B cell (primary cell): ENCODE measurements at regions not wholly inside any gene's neighbourhood (a gene's known extent, or its start where the extent isn't known, plus 50 kb on each side); places are given as distances from the start of the nearest gene placed in this dataset.

Experiments
- ATAC-seq: fragments of 200-7000 bp; cut with Tn5 transposase; one replicate; pipeline ENCODE4 v1.10.0; 2021; ENCODE audit warnings: low read depth, mild to moderate bottlenecking, moderate number of reproducible peaks, moderate library complexity
- CTCF ChIA-PET: fragments of 350-600 bp; sonication (Branson Sonifier 250); formaldehyde crosslinking; loops from one replicate; lab custom pipeline; 2021; ENCODE audit warnings: antibody characterized with exemption, inconsistent platforms; lab: Charles Lee
- POLR2A ChIA-PET: fragments of 350-600 bp; sonication (Branson Sonifier 250); formaldehyde crosslinking; loops from one replicate; lab custom pipeline; 2021; ENCODE audit warnings: antibody characterized with exemption; lab: Charles Lee
- DNase-seq: peaks from one replicate; pipeline ENCODE4 v3.0.0; 2013
- H2AFZ ChIP-seq: 2 replicates; pipeline ENCODE4 v1.6.1; 2012; ENCODE audit warnings: mild to moderate bottlenecking, low read depth, low read length; ENCODE audit not compliant: insufficient read depth, poor library complexity, severe bottlenecking
- H3K27ac ChIP-seq, 2 donors: 1 replicate in 1 of 2; 2 replicates in 1 of 2; pipeline ENCODE4 v1.5.1; 2012 to 2013; ENCODE audit warnings: low read length in 2 of 2, mild to moderate bottlenecking in 2 of 2, moderate library complexity in 1 of 2
- H3K27me3 ChIP-seq, 4 experiments: fragments of 200-600 bp in 1 of 4; sonication (generic) in 1 of 4; replicated peaks in 1 of 4; 1 replicate in 2 of 4; 2 replicates in 2 of 4; pipeline versions ENCODE4 v1.6.1 to v1.7.0; 2013 to 2016; ENCODE audit warnings: low read length in 3 of 4, mild to moderate bottlenecking in 2 of 4, mixed read lengths in 1 of 4, moderate library complexity in 1 of 4; ENCODE audit not compliant: insufficient read depth in 4 of 4, control insufficient read depth in 3 of 4; ENCODE audit errors: control extremely low read depth in 1 of 4
- H3K36me3 ChIP-seq, 2 experiments: replicated peaks in 1 of 2; 1 replicate in 1 of 2; 2 replicates in 1 of 2; pipeline versions ENCODE4 v1.6.1 to v1.7.1; 2013; ENCODE audit warnings: low read length in 1 of 2; ENCODE audit not compliant: insufficient read depth in 2 of 2, control insufficient read depth in 1 of 2; ENCODE audit errors: control extremely low read depth in 1 of 2, extremely low read depth in 1 of 2
- H3K4me1 ChIP-seq, 2 donors: fragments of 200-600 bp in 1 of 2; sonication (generic) in 1 of 2; 1 replicate in 1 of 2; 2 replicates in 1 of 2; pipeline versions ENCODE4 v1.5.1 to v1.6.1; 2013 to 2017; ENCODE audit warnings: low read length in 2 of 2; ENCODE audit not compliant: control insufficient read depth in 2 of 2, insufficient read depth in 2 of 2
- H3K4me2 ChIP-seq: replicated peaks from 2 replicates; pipeline ENCODE3; 2012; ENCODE audit warnings: mild to moderate bottlenecking, low read depth, low read length; ENCODE audit not compliant: poor library complexity, severe bottlenecking
- H3K4me3 ChIP-seq, 5 experiments: fragments of 200-600 bp in 1 of 5; sonication (generic) in 1 of 5; 1 replicate in 3 of 5; 2 replicates in 2 of 5; pipeline versions ENCODE4 v1.5.1 to v1.7.0; 2011 to 2016; ENCODE audit warnings: low read length in 4 of 5, mild to moderate bottlenecking in 4 of 5, low read depth in 2 of 5, control low read depth in 1 of 5, moderate library complexity in 1 of 5; ENCODE audit not compliant: insufficient read depth in 1 of 5; ENCODE audit errors: control extremely low read depth in 1 of 5, extremely low read depth in 1 of 5
- H3K79me2 ChIP-seq: fragments of 200-600 bp; sonication (generic); one replicate; pipeline ENCODE4 v1.6.0; 2016; ENCODE audit warnings: low read length; ENCODE audit not compliant: control insufficient read depth, insufficient read depth
- H3K9ac ChIP-seq: fragments of 200-600 bp; sonication (generic); 2 replicates; pipeline ENCODE4 v1.6.1; 2017; ENCODE audit warnings: mild to moderate bottlenecking, low read length, moderate library complexity
- H3K9me3 ChIP-seq, 3 donors: one replicate each; pipeline versions ENCODE4 v1.6.1 to v1.7.1; 2013; ENCODE audit warnings: low read length in 2 of 3; ENCODE audit not compliant: control insufficient read depth in 2 of 3, insufficient read depth in 1 of 3; ENCODE audit errors: control extremely low read depth in 1 of 3
- H4K20me1 ChIP-seq: 2 replicates; pipeline ENCODE4 v1.6.0; 2012; ENCODE audit warnings: mild to moderate bottlenecking, low read length; ENCODE audit not compliant: insufficient read depth, control insufficient read depth, poor library complexity, severe bottlenecking
- H3K27ac Mint-ChIP-seq: one replicate; pipeline ENCODE4 v1.8.0; 2021; ENCODE audit warnings: mixed read lengths
- H3K27me3 Mint-ChIP-seq: one replicate; pipeline ENCODE4 v1.8.0; 2021; ENCODE audit warnings: mixed read lengths
- H3K4me1 Mint-ChIP-seq: one replicate; pipeline ENCODE4 v1.8.0; 2021; ENCODE audit warnings: mixed read lengths
- H3K4me3 Mint-ChIP-seq: one replicate; pipeline ENCODE4 v1.8.0; 2021; ENCODE audit warnings: mixed read lengths
- H3K9me3 Mint-ChIP-seq: one replicate; pipeline ENCODE4 v1.8.0; 2022; ENCODE audit warnings: mixed read lengths; ENCODE audit not compliant: insufficient read depth
- EZH2 ChIP-seq: IDR thresholded peaks from 2 replicates; pipeline ENCODE4 v1.6.1; 2012; ENCODE audit warnings: borderline replicate concordance, low read depth, mild to moderate bottlenecking, moderate library complexity, low read length; ENCODE audit not compliant: insufficient read depth, poor library complexity, severe bottlenecking
- WGBS: methylation state at CpG from one replicate; pipeline ENCODE4 v1.1.5; 2013; ENCODE audit warnings: missing lambda C conversion rate; ENCODE audit not compliant: insufficient coverage; 5-methylcytosine and 5-hydroxymethylcytosine counted together
- intact Hi-C: fragments of 100-400 bp; cut with micrococcal nuclease; formaldehyde crosslinking; loops from one replicate; pipeline ENCODE4 v1.10.0; 2022
- TF ChIP-seq, protein P1 (sequence below): fragments of 200-600 bp; IDR thresholded peaks from one replicate; pipeline ENCODE4 v1.8.0; 2022; ENCODE audit warnings: antibody characterized with exemption, mild to moderate bottlenecking

DNA sequence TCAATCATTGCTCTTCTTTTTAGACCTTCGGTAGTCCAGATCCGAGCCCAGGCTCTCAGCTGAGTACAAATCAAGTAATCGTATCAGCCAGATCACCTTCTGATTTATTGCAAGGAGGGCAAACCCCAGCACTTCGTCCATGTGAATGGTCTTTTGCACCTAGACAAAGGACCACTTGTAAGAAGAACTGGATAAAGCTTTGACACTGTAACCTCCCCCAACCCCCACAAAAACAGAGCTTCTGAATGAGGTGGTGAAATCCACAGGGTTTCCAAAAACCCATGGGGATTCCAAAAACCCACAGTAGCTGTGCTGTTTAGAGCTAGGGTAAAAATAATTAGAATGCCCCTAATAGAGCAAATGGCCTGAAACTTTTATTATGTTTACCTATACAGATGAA is 148.8 kb upstream of the ODAD2 start:
- no peak for TF ChIP-seq EZH2
- TF ChIP-seq, protein P1, sequence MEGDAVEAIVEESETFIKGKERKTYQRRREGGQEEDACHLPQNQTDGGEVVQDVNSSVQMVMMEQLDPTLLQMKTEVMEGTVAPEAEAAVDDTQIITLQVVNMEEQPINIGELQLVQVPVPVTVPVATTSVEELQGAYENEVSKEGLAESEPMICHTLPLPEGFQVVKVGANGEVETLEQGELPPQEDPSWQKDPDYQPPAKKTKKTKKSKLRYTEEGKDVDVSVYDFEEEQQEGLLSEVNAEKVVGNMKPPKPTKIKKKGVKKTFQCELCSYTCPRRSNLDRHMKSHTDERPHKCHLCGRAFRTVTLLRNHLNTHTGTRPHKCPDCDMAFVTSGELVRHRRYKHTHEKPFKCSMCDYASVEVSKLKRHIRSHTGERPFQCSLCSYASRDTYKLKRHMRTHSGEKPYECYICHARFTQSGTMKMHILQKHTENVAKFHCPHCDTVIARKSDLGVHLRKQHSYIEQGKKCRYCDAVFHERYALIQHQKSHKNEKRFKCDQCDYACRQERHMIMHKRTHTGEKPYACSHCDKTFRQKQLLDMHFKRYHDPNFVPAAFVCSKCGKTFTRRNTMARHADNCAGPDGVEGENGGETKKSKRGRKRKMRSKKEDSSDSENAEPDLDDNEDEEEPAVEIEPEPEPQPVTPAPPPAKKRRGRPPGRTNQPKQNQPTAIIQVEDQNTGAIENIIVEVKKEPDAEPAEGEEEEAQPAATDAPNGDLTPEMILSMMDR, result no peak
- no peaks in the 10 kb centered on the region for H3K79me2 ChIP-seq
- ATAC-seq (no peak), DNase-seq (no peak)
- H3K4me2 ChIP-seq, result no peak overlapping the region
- H4K20me1 ChIP-seq, result no peaks in the 10 kb centered on the region
- H3K9ac ChIP-seq, result no peak overlapping the region
- POLR2A ChIA-PET, result no interaction called here
- no peak overlapping the region for H3K27ac ChIP-seq
- H3K4me1 ChIP-seq, result no peaks in the 10 kb centered on the region
- Mint-ChIP-seq H3K27ac (no peak overlapping the region), H3K27me3 (no peaks in the 10 kb centered on the region), H3K4me3 (no peak overlapping the region), H3K9me3 (no peaks in the 10 kb centered on the region), H3K4me1 (no peaks in the 10 kb centered on the region)
- intact Hi-C loops, result no loop called here
- no peak overlapping the region for H2AFZ ChIP-seq
- H3K27me3 ChIP-seq, result no peaks in the 10 kb centered on the region
- H3K4me3 ChIP-seq, result no peak overlapping the region
- CTCF ChIA-PET, result no interaction called here
- 94% methylated on average over 3 of the region's 4 CpGs for WGBS
- peaks cover 0 to 1% of the 10 kb centered on the region in 2 experiments for H3K36me3 ChIP-seq
- no peaks in the 10 kb centered on the region for H3K9me3 ChIP-seq

- WGBS, result no CpG with 5 or more reads among the region's 2 CpGs
- Histone ChIP-seq H3K4me1 (no peaks in the 10 kb centered on the region), H3K4me2 (no peak overlapping the region), H3K9ac (no peak overlapping the region), H3K4me3 (no peak overlapping the region), H3K36me3 (no peaks in the 10 kb centered on the region), H3K79me2 (no peaks in the 10 kb centered on the region), H3K27me3 (no peaks in the 10 kb centered on the region), H3K9me3 (peaks cover 3 to 16% (median 4%) of the 10 kb centered on the region in 3 donors), H3K27ac (no peak overlapping the region), H2AFZ (no peak overlapping the region), H4K20me1 (no peaks in the 10 kb centered on the region)
- H3K9me3 Mint-ChIP-seq, result peaks cover 17% of the 10 kb centered on the region
- intact Hi-C loops, result no loop called here
- no peaks in the 10 kb centered on the region for H3K27me3 Mint-ChIP-seq
- ChIA-PET CTCF (interaction anchor here (1.2 kb wide), 1 partner anchor 242 kb away, joined by 5 read pairs; no protein-coding TSS in a partner anchor), POLR2A (no interaction called here)
- H3K27ac Mint-ChIP-seq, result no peak overlapping the region
- H3K4me1 Mint-ChIP-seq, result no peaks in the 10 kb centered on the region
- no peak for TF ChIP-seq EZH2
- TF ChIP-seq, protein P1, result no peak
- H3K4me3 Mint-ChIP-seq, result no peak overlapping the region
- DNase-seq (no peak), ATAC-seq (no peak)
These were observed 140.3 kb upstream of the ODAD2 start for GRCh38 chr10:28139138-28139537.
